IMR-90 (cell line): ENCODE measurements at regions not wholly inside any gene's neighbourhood (a gene's known extent, or its start where the extent isn't known, plus 50 kb on each side); places are given as distances from the start of the nearest gene placed in this dataset.

Experiments used
- ATAC-seq: fragments of 200-7000 bp; cut with Tn5 transposase; 2 replicates; pipeline ENCODE4 v1.9.1; 2020; ENCODE audit warnings: low read depth, mild to moderate bottlenecking, moderate library complexity
- BruUV-seq: library from RNA; stranded (reverse); fragments of 400-500 nt; replicated peaks from 2 replicates; lab custom pipeline; 2021; lab: Mats Ljungman, UMichigan
- CTCF ChIA-PET: fragments of 300-600 bp; formaldehyde crosslinking; extraction: SDS; loops from one replicate; lab custom pipeline; 2021; ENCODE audit warnings: antibody characterized with exemption; lab: Yijun Ruan, JAX
- POLR2A ChIA-PET: fragments of 300-600 bp; sonication (Branson Sonifier 250); formaldehyde crosslinking; loops from one replicate; lab custom pipeline; 2022; ENCODE audit warnings: antibody characterized with exemption; ENCODE audit not compliant: unreplicated experiment; lab: Charles Lee
- DNase-seq: peaks from one replicate; pipeline ENCODE4 v3.0.0; 2013
- H2AFZ ChIP-seq: replicated peaks from 2 replicates; pipeline ENCODE3; 2013; ENCODE audit warnings: low read length, mild to moderate bottlenecking; ENCODE audit not compliant: poor library complexity
- H2AK5ac ChIP-seq: 2 replicates; pipeline ENCODE4 v1.6.1; 2013; ENCODE audit warnings: low read depth, low read length, inconsistent platforms
- H2AK9ac ChIP-seq: replicated peaks from 2 replicates; pipeline ENCODE3; 2013; ENCODE audit warnings: mild to moderate bottlenecking, low read depth, low read length, moderate library complexity; ENCODE audit not compliant: poor library complexity
- H2BK120ac ChIP-seq: 2 replicates; pipeline ENCODE4 v1.6.1; 2013; ENCODE audit warnings: low read depth, low read length, inconsistent platforms
- H2BK15ac ChIP-seq: 3 replicates; pipeline ENCODE4 v1.6.1; 2013; ENCODE audit warnings: low read depth, low read length, inconsistent platforms
- H2BK20ac ChIP-seq: 2 replicates; pipeline ENCODE4 v1.6.1; 2013; ENCODE audit warnings: low read depth, mild to moderate bottlenecking, inconsistent platforms, low read length, moderate library complexity
- H2BK5ac ChIP-seq: 2 replicates; pipeline ENCODE4 v1.6.1; 2013; ENCODE audit warnings: mild to moderate bottlenecking, low read depth, low read length, inconsistent platforms; ENCODE audit not compliant: poor library complexity, severe bottlenecking
- H3K14ac ChIP-seq: replicated peaks from 2 replicates; pipeline ENCODE4 v1.6.1; 2013; ENCODE audit warnings: low read depth, low read length, inconsistent platforms
- H3K18ac ChIP-seq: 2 replicates; pipeline ENCODE4 v1.6.1; 2013; ENCODE audit warnings: low read depth, low read length, control low read depth
- H3K23ac ChIP-seq: 2 replicates; pipeline ENCODE4 v1.6.1; 2013; ENCODE audit warnings: low read depth, low read length, inconsistent platforms
- H3K27ac ChIP-seq: 2 replicates; pipeline ENCODE4 v1.5.1; 2013; ENCODE audit warnings: mild to moderate bottlenecking, control low read depth, low read length; ENCODE audit not compliant: insufficient read depth
- H3K27me3 ChIP-seq: 2 replicates; pipeline ENCODE4 v1.6.1; 2013; ENCODE audit warnings: low read length; ENCODE audit not compliant: control insufficient read depth, insufficient read depth
- H3K36me3 ChIP-seq: 2 replicates; pipeline ENCODE4 v1.6.1; 2013; ENCODE audit warnings: low read length, mixed read lengths; ENCODE audit not compliant: control insufficient read depth, insufficient read depth
- H3K4ac ChIP-seq: 2 replicates; pipeline ENCODE4 v1.6.1; 2013; ENCODE audit warnings: low read depth, low read length, inconsistent platforms
- H3K4me1 ChIP-seq: 2 replicates; pipeline ENCODE4 v1.6.1; 2013; ENCODE audit warnings: low read length, mixed read lengths; ENCODE audit not compliant: control insufficient read depth, insufficient read depth
- H3K4me2 ChIP-seq: 2 replicates; pipeline ENCODE4 v1.6.1; 2013; ENCODE audit warnings: low read depth, mild to moderate bottlenecking, control low read depth, low read length, moderate library complexity
- H3K4me3 ChIP-seq: 2 replicates; pipeline ENCODE4 v1.5.1; 2013; ENCODE audit warnings: low read depth, mild to moderate bottlenecking, control low read depth, low read length, moderate library complexity; ENCODE audit not compliant: insufficient read depth
- H3K56ac ChIP-seq: 2 replicates; pipeline ENCODE4 v1.6.1; 2013; ENCODE audit warnings: low read length, inconsistent platforms; ENCODE audit not compliant: insufficient read depth; ENCODE audit errors: extremely low read depth
- H3K79me1 ChIP-seq, 2 experiments: 2 replicates each; pipeline ENCODE4 v1.6.1; 2013; ENCODE audit warnings: low read length in 2 of 2, inconsistent platforms in 1 of 2, low read depth in 1 of 2
- H3K9ac ChIP-seq: 2 replicates; pipeline ENCODE4 v1.6.1; 2013; ENCODE audit warnings: low read depth, low read length, control low read depth
- H3K9me1 ChIP-seq: 2 replicates; pipeline ENCODE4 v1.6.1; 2013; ENCODE audit warnings: low read length, inconsistent platforms; ENCODE audit not compliant: insufficient read depth
- H3K9me3 ChIP-seq: 2 replicates; pipeline ENCODE4 v1.6.1; 2013; ENCODE audit warnings: low read length; ENCODE audit not compliant: control insufficient read depth, insufficient read depth
- H4K20me1 ChIP-seq: 2 replicates; pipeline ENCODE4 v1.6.1; 2013; ENCODE audit warnings: low read length, inconsistent platforms; ENCODE audit not compliant: insufficient read depth
- H4K5ac ChIP-seq: 2 replicates; pipeline ENCODE4 v1.6.1; 2013; ENCODE audit warnings: mild to moderate bottlenecking, low read depth, low read length, control low read depth
- H4K8ac ChIP-seq, 2 experiments: 2 replicates each; pipeline ENCODE4 v1.6.1; 2013; ENCODE audit warnings: low read depth in 2 of 2, low read length in 2 of 2, control low read depth in 1 of 2, inconsistent platforms in 1 of 2
- H4K91ac ChIP-seq: 2 replicates; pipeline ENCODE4 v1.6.1; 2013; ENCODE audit warnings: low read depth, low read length, inconsistent platforms; ENCODE audit not compliant: insufficient read depth
- BHLHE40 ChIP-seq: fragments of 150-350 bp; IDR thresholded peaks from 2 replicates; pipeline ENCODE4 v1.6.1; 2016; ENCODE audit warnings: mild to moderate bottlenecking, low read depth, low read length
- CEBPB ChIP-seq: IDR thresholded peaks from 2 replicates; pipeline ENCODE4 v1.6.1; 2012; ENCODE audit warnings: low read depth, low read length, improper control_type of control experiment
- CHD1 ChIP-seq: IDR thresholded peaks from 2 replicates; pipeline ENCODE4 v1.6.1; 2012; ENCODE audit warnings: low read depth, low read length, improper control_type of control experiment
- ELK1 ChIP-seq: fragments of 150-350 bp; IDR thresholded peaks from 2 replicates; pipeline ENCODE4 v1.6.1; 2016; ENCODE audit warnings: low read depth, mild to moderate bottlenecking, low read length, moderate library complexity, borderline replicate concordance
- FOS ChIP-seq: fragments of 150-350 bp; IDR thresholded peaks from 2 replicates; pipeline ENCODE4 v1.6.1; 2016; ENCODE audit warnings: low read depth, low read length
- MAFK ChIP-seq: IDR thresholded peaks from 2 replicates; pipeline ENCODE4 v1.6.1; 2012; ENCODE audit warnings: low read depth, low read length, improper control_type of control experiment
- MAZ ChIP-seq: IDR thresholded peaks from 2 replicates; pipeline ENCODE4 v1.6.1; 2012; ENCODE audit warnings: low read depth, mild to moderate bottlenecking, low read length, improper control_type of control experiment, moderate library complexity, borderline replicate concordance
- MXI1 ChIP-seq: IDR thresholded peaks from 2 replicates; pipeline ENCODE4 v1.6.1; 2012; ENCODE audit warnings: low read depth, mild to moderate bottlenecking, low read length, moderate library complexity, borderline replicate concordance
- NFE2L2 ChIP-seq: fragments of 150-350 bp; IDR thresholded peaks from 2 replicates; pipeline ENCODE4 v1.6.1; 2016; ENCODE audit warnings: low read depth, mild to moderate bottlenecking, low read length
- POLR2A ChIP-seq: IDR thresholded peaks from 2 replicates; pipeline ENCODE4 v1.6.1; 2012; ENCODE audit warnings: mild to moderate bottlenecking, low read depth, low read length
- RAD21 ChIP-seq: IDR thresholded peaks from 2 replicates; pipeline ENCODE4 v1.6.1; 2012; ENCODE audit warnings: low read length, improper control_type of control experiment
- RCOR1 ChIP-seq: IDR thresholded peaks from 2 replicates; pipeline ENCODE4 v1.6.1; 2012; ENCODE audit warnings: mild to moderate bottlenecking, low read length, improper control_type of control experiment; ENCODE audit not compliant: insufficient replicate concordance
- RFX5 ChIP-seq: IDR thresholded peaks from 2 replicates; pipeline ENCODE4 v1.8.0; 2012; ENCODE audit warnings: low read depth, mild to moderate bottlenecking, low read length, moderate library complexity
- SMC3 ChIP-seq: fragments of 150-350 bp; IDR thresholded peaks from 2 replicates; pipeline ENCODE4 v1.6.1; 2016; ENCODE audit warnings: low read depth, mild to moderate bottlenecking, antibody characterized with exemption, low read length, moderate library complexity
- USF2 ChIP-seq: fragments of 150-350 bp; IDR thresholded peaks from 2 replicates; pipeline ENCODE4 v1.6.1; 2017; ENCODE audit warnings: mild to moderate bottlenecking, antibody characterized with exemption, low read length, low read depth
- WGBS, 2 experiments: methylation state at CpG; one replicate each; pipeline versions ENCODE4 v1.1.5 to v1.1.7; 2013; ENCODE audit warnings: missing lambda C conversion rate in 2 of 2; ENCODE audit not compliant: insufficient read length in 1 of 2; ENCODE audit errors: extremely low coverage in 2 of 2; 5-methylcytosine and 5-hydroxymethylcytosine counted together
- dilution Hi-C: fragments of 300-500 bp; cut with HindIII; formaldehyde crosslinking; loops from one replicate; pipeline ENCODE4 v1.14.3; 2018; ENCODE audit warnings: low sequenced_read_pairs; ENCODE audit not compliant: unreplicated experiment
- in situ Hi-C: fragments of 300-500 bp; cut with MboI; formaldehyde crosslinking; loops from 3 replicates; pipeline ENCODE4 v1.14.3; 2019; ENCODE audit warnings: low sequenced_read_pairs, inconsistent platforms, mixed read lengths
- intact Hi-C: fragments of 100-400 bp; cut with micrococcal nuclease; formaldehyde crosslinking; loops from 2 replicates; pipeline ENCODE4 v1.10.0; 2022

GRCh38 chr10:94052866-94053791, 59.4 kb downstream of the PLCE1 start:
- no peaks in the 10 kb centered on the region for H3K36me3 ChIP-seq
- H3K27ac ChIP-seq, result no peak overlapping the region
- no peak overlapping the region for H3K56ac ChIP-seq
- no peak overlapping the region for H3K18ac ChIP-seq
- no peak overlapping the region for H4K5ac ChIP-seq
- no peak overlapping the region for H3K4me2 ChIP-seq
- intact Hi-C loops (no loop called here), in situ Hi-C loops (loop anchor here (25.0 kb wide), 1 partner anchor 384 kb away; no protein-coding TSS in a partner anchor), dilution Hi-C loops (no loop called here)
- no peaks in the 10 kb centered on the region for H3K4me1 ChIP-seq
- ChIA-PET CTCF (interaction anchor here (0.7 kb wide), 1 partner anchor 27 kb away, joined by 3 read pairs; no protein-coding TSS in a partner anchor), POLR2A (interaction anchor here (0.6 kb wide), 1 partner anchor 10 kb away, joined by 3 read pairs; no protein-coding TSS in a partner anchor)
- no peak overlapping the region for H2BK20ac ChIP-seq
- ATAC-seq (no peak), DNase-seq (no peak)
- H4K20me1 ChIP-seq, result no peaks in the 10 kb centered on the region
- no peak overlapping the region for H2BK5ac ChIP-seq
- BruUV-seq, result no TSS peak
- H2AK9ac ChIP-seq, result no peak overlapping the region
- H2BK15ac ChIP-seq, result no peak overlapping the region
- H3K27me3 ChIP-seq, result no peaks in the 10 kb centered on the region
- H3K14ac ChIP-seq, result no peak overlapping the region
- no peaks in the 10 kb centered on the region for H3K9me3 ChIP-seq
- no peak overlapping the region for H2BK120ac ChIP-seq
- H3K23ac ChIP-seq, result no peak overlapping the region
- H2AK5ac ChIP-seq, result no peak overlapping the region
- no peaks in the 10 kb centered on the region for H3K79me1 ChIP-seq
- H4K91ac ChIP-seq, result no peak overlapping the region
- no peak overlapping the region for H3K4me3 ChIP-seq
- no peaks in the 10 kb centered on the region for H3K9me1 ChIP-seq
- 72% methylated on average over 3 of the region's 11 CpGs; no CpG with 5 or more reads in 1 of the 2 experiments for WGBS, 2 experiments
- H3K4ac ChIP-seq, result no peak overlapping the region
- no peak overlapping the region for H2AFZ ChIP-seq
- no peak overlapping the region for H3K9ac ChIP-seq
- H4K8ac ChIP-seq, result no peak overlapping the region
- no peak for TF ChIP-seq MAFK
- no peak for TF ChIP-seq POLR2A
- no peak for TF ChIP-seq ELK1
- no peak for TF ChIP-seq SMC3
- no peak for TF ChIP-seq CHD1
- no peak for TF ChIP-seq RAD21
- no peak for TF ChIP-seq RCOR1
- TF ChIP-seq CEBPB, result no peak
- no peak for TF ChIP-seq FOS
- no peak for TF ChIP-seq MXI1
- no peak for TF ChIP-seq BHLHE40
- no peak for TF ChIP-seq USF2
- no peak for TF ChIP-seq MAZ
- no peak for TF ChIP-seq NFE2L2
- TF ChIP-seq RFX5, result no peak
